MG63 (cell line): ENCODE measurements at regions not wholly inside any gene's neighbourhood (a gene's known extent, or its start where the extent isn't known, plus 50 kb on each side); places are given as distances from the start of the nearest gene placed in this dataset.
"Not testable (repeated sequence)": the region's sequence is repeated elsewhere in the genome, so short reads cannot be mapped to it uniquely, and the experiment has no call there.

Source experiments
- DNase-seq: peaks from one replicate; pipeline ENCODE4 v3.0.0-alpha.2; 2020
- H3K27me3 ChIP-seq: fragments of 250-450 bp; sonication (Bioruptor Pico); 2 replicates; pipeline ENCODE4 v1.5.1; 2020; ENCODE audit warnings: mild to moderate bottlenecking, moderate library complexity
- H3K36me3 ChIP-seq: fragments of 250-450 bp; sonication (Bioruptor Pico); 2 replicates; pipeline ENCODE4 v1.5.1; 2020; ENCODE audit warnings: mild to moderate bottlenecking, moderate library complexity
- H3K4me3 ChIP-seq: fragments of 250-450 bp; sonication (Bioruptor Pico); 2 replicates; pipeline ENCODE4 v1.5.1; 2020; ENCODE audit warnings: mild to moderate bottlenecking, moderate library complexity
- H3K9me3 ChIP-seq: fragments of 250-450 bp; sonication (Bioruptor Pico); 2 replicates; pipeline ENCODE4 v1.5.1; 2020; ENCODE audit warnings: mild to moderate bottlenecking, moderate library complexity

- DNase-seq: no peak
- Histone ChIP-seq H3K27me3 (no peaks in the 10 kb centered on the region), H3K9me3 (peaks cover 4% of the 10 kb centered on the region; the same call in 1 of the 2 replicates), H3K4me3 (no peak overlapping the region), H3K36me3 (no peaks in the 10 kb centered on the region)
These were observed 860.5 kb upstream of the LRRC4C start for GRCh38 chr11:42319921-42320320.

DNA sequence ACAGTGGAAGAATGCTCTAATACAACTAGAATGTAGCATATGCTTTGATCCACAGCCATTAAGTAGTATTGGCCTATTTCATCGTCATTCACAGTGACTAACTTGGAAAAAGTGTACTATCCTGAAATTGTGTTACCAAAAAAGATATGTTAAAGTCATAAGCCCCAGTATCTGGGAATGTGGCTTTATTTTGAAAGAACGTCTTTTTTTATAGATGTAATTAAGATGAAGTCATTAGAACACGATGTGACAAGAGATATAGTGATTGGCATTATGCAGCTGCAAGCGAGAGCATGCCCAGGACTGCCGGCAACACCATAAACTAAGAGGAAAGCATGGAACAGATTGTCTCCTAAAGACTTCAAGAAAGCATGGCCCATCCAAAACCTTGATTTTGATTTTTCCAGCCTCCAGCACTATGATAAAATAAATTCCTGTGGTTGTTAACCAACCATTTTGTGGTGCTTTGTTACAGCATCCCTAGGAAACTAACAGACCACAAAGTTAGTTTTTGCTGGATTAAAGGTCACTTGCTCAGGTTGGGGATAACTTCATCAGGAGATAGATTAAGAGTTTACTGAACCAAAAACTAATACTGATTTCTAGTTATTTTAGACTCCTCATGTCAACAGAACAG is 870.6 kb upstream of the LRRC4C start:
- peaks cover 14% of the 10 kb centered on the region for H3K9me3 ChIP-seq
- H3K27me3 ChIP-seq: no peaks in the 10 kb centered on the region
- DNase-seq: no peak
- no peak overlapping the region for H3K4me3 ChIP-seq
- no peaks in the 10 kb centered on the region for H3K36me3 ChIP-seq

GRCh38 chr11:42337786-42338455 is 878.5 kb upstream of the LRRC4C start:
- H3K9me3 ChIP-seq: peaks cover 2% of the 10 kb centered on the region; the same call in 1 of the 2 replicates
- H3K36me3 ChIP-seq: no peaks in the 10 kb centered on the region
- H3K27me3 ChIP-seq: no peaks in the 10 kb centered on the region
- DNase-seq: no peak
- H3K4me3 ChIP-seq: no peak overlapping the region

- Histone ChIP-seq H3K4me3 (no peak overlapping the region), H3K9me3 (peaks cover 2% of the 10 kb centered on the region; the same call in 1 of the 2 replicates), H3K27me3 (no peaks in the 10 kb centered on the region), H3K36me3 (no peaks in the 10 kb centered on the region)
- DNase-seq: no peak
These were observed 884.8 kb upstream of the LRRC4C start for GRCh38 chr11:42344204-42344792.

- Histone ChIP-seq H3K36me3 (no peaks in the 10 kb centered on the region), H3K4me3 (no peak overlapping the region), H3K9me3 (peaks cover 2% of the 10 kb centered on the region; the same call in 1 of the 2 replicates), H3K27me3 (no peaks in the 10 kb centered on the region)
- no peak for DNase-seq
These were observed 886.5 kb upstream of the LRRC4C start for GRCh38 chr11:42345933-42346332.

- Histone ChIP-seq H3K36me3 (no peaks in the 10 kb centered on the region), H3K9me3 (no peaks in the 10 kb centered on the region; the same call in 1 of the 2 replicates), H3K4me3 (no peak overlapping the region), H3K27me3 (no peaks in the 10 kb centered on the region)
- DNase-seq: no peak
These were observed 904.2 kb upstream of the LRRC4C start for GRCh38 chr11:42363701-42364100.

- H3K4me3 ChIP-seq: no peak overlapping the region
- H3K27me3 ChIP-seq: no peaks in the 10 kb centered on the region
- no peak for DNase-seq
- no peaks in the 10 kb centered on the region for H3K36me3 ChIP-seq
- no peaks in the 10 kb centered on the region for H3K9me3 ChIP-seq
These were observed 921.7 kb upstream of the API5 start for GRCh38 chr11:42390116-42390515.

- no peak for DNase-seq
- H3K9me3 ChIP-seq: peaks cover 5% of the 10 kb centered on the region; the same call in 1 of the 2 replicates
- H3K27me3 ChIP-seq: no peaks in the 10 kb centered on the region
- H3K4me3 ChIP-seq: no peak overlapping the region
- H3K36me3 ChIP-seq: no peaks in the 10 kb centered on the region
These were observed 914.3 kb upstream of the API5 start for GRCh38 chr11:42397483-42397882.

DNA sequence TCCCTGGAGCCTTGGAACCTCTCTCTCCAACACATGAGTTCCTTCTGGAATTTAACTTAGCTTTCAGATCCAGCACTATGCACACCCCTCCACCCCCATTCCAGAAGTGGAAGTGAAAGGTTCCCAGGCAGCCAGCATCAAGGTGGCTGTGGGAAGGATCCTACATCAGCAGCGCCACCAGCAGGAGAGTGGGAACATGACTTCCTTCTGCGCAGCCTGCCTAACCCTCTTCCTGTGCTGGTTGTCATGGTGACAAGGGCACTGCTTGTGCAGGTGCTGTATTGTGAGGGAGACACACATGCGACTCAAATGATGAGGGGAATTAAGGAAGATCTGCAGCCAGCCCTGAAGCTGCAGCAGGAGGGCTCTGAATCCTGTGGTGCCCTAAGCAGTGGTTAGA is 904.5 kb upstream of the API5 start:
- H3K9me3 ChIP-seq: no peaks in the 10 kb centered on the region
- H3K4me3 ChIP-seq: no peak overlapping the region
- no peaks in the 10 kb centered on the region for H3K36me3 ChIP-seq
- peak; percentile 38 for DNase-seq
- no peaks in the 10 kb centered on the region for H3K27me3 ChIP-seq

- Histone ChIP-seq H3K4me3 (no peak overlapping the region), H3K9me3 (no peaks in the 10 kb centered on the region), H3K27me3 (no peaks in the 10 kb centered on the region), H3K36me3 (no peaks in the 10 kb centered on the region)
- DNase-seq: no peak
These were observed 901.4 kb upstream of the API5 start for GRCh38 chr11:42410251-42410955.

- no peak for DNase-seq
- Histone ChIP-seq H3K9me3 (no peaks in the 10 kb centered on the region), H3K36me3 (no peaks in the 10 kb centered on the region), H3K4me3 (no peak overlapping the region), H3K27me3 (no peaks in the 10 kb centered on the region)
These were observed 899.2 kb upstream of the API5 start for GRCh38 chr11:42412590-42412989.

GRCh38 chr11:42417691-42418090 is 894.1 kb upstream of the API5 start:
- H3K9me3 ChIP-seq: no peaks in the 10 kb centered on the region

DNA sequence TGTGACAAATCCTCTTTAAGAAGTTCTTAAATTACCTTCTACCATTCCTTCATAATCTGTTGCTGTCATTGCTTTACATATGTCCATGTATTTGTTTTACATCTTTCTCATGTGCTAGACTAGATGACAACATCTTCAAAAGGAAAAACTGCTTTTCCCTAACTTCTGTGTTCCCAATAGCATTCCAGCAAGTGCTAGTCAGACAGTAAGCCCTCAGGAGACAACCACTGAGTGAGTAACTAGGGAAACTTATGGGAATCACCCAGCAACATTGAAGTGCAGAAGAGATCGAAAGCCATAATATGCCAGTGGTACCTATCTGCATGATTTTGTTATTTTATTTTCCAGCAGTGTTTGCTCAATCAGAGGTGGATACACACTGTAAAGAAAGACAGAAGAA is 889.7 kb upstream of the API5 start:
- no peak overlapping the region for H3K4me3 ChIP-seq
- no peaks in the 10 kb centered on the region for H3K36me3 ChIP-seq
- no peaks in the 10 kb centered on the region for H3K9me3 ChIP-seq
- no peak for DNase-seq
- H3K27me3 ChIP-seq: no peaks in the 10 kb centered on the region

More at GRCh38 chr11:42417691-42418090, 894.1 kb upstream of the API5 start:
- no peak overlapping the region for H3K4me3 ChIP-seq
- no peak for DNase-seq
- no peaks in the 10 kb centered on the region for H3K27me3 ChIP-seq
- no peaks in the 10 kb centered on the region for H3K36me3 ChIP-seq

DNA sequence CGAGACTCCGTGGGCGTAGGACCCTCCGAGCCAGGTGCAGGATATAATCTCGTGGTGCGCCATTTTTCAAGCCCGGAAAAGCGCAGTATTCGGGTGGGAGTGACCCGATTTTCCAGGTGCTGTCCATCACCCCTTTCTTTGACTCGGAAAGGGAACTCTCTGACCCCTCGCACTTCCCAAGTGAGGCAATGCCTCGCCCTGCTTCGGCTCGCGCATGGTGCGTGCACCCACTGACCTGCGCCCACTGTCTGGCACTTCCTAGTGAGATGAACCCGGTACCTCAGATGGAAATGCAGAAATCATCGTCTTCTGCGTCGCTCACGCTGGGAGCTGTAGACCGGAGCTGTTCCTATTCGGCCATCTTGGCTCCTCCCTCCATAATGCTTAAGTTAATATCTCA is 876.9 kb upstream of the API5 start:
- H3K36me3 ChIP-seq, H3K27me3 ChIP-seq, DNase-seq, H3K4me3 ChIP-seq, H3K9me3 ChIP-seq: not testable (repeated sequence)

- no peak for DNase-seq
- no peaks in the 10 kb centered on the region for H3K27me3 ChIP-seq
- peaks cover 9% of the 10 kb centered on the region for H3K9me3 ChIP-seq
- no peaks in the 10 kb centered on the region for H3K36me3 ChIP-seq
- H3K4me3 ChIP-seq: no peak overlapping the region
These were observed 867.4 kb upstream of the API5 start for GRCh38 chr11:42444406-42444805.

DNA sequence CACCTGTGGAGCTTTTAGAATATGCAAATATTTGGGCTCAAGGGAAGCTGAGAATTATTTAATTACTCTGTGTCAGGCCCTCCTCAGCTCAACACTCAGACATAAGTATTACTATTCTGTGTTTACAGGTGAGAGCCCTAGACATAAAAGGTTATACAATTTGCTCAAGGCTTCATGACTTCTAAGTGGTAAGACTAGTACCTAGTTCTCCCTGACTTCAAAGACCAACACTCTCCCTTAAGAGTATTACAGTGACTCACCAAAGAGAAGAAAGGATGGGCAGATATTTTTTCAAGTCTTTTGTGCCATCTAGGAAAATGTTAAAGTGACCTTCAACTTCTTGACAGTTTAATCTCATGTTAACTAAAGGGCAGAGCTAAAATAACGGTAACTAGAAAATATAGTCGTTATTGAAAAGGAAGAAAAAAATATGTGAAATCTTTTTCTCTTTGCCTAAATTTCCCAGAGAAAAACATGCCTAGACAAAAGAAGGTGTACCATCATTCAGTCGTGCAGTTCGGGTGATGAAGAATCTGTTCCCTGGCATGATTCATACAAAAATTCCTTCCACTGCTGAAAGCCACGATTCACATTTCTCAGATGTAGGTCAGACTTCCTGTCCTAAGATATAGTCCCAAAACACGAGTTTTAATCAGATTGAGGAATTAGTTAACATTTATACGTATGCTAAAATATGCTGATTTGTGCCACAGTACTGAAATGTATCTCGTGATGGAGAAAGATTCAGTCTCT is 849.1 kb upstream of the API5 start:
- Histone ChIP-seq H3K9me3 (no peaks in the 10 kb centered on the region), H3K27me3 (no peaks in the 10 kb centered on the region), H3K36me3 (no peaks in the 10 kb centered on the region), H3K4me3 (no peak overlapping the region)
- DNase-seq: peak; percentile 8

DNA sequence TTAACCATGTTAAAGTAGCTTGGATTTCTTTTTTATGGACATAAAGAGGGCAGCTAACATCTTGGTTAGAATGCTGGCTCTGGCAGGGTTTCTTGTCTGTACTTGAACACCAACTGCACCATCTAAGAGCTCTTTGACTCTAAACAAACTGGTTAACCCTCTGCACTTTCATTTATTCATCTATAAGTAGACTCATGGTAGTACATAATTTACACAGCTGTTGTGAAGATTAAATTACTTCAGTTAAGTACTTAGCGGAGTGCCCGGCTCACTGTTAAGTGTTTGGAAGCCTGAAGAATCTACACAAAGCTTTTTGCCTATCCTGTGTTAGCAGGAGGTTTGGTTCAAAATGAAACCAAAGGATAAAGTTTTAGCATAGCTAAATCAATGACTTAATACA is 846.2 kb upstream of the API5 start:
- no peak overlapping the region for H3K4me3 ChIP-seq
- H3K36me3 ChIP-seq: no peaks in the 10 kb centered on the region
- DNase-seq: no peak

More for the DNA sequence above, 846.2 kb upstream of the API5 start:
- Histone ChIP-seq H3K27me3 (no peaks in the 10 kb centered on the region), H3K9me3 (no peaks in the 10 kb centered on the region)
